Tongue (tissue), 1 donor: ENCODE measurements at regions not wholly inside any gene's neighbourhood (a gene's known extent, or its start where the extent isn't known, plus 50 kb on each side); places are given as distances from the start of the nearest gene placed in this dataset.
A peak's percentile ranks its signal among the peaks of the same experiment; 100 is the strongest.

Experiments used
- DNase-seq: peaks from one replicate; pipeline ENCODE4 v3.0.0-alpha.2; 2015

DNA sequence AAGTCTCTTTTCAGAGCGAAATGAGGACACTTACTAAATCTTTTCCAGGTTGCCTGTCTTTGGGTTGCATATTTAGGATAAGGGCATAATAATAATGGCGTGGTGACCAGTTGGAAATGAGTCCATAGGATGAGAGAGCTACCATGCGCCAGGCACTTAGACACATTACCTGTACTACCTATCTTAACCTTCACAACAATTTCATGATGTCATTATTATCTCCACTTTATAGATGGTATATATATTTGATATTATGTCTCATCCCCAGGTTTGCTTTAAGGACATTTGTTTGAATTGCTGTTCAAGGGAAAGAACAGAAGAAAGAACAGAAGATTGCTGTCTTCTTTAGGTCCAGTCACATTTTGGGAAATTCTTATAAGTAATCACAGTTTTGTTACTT lies 182.0 kb upstream of the STARD13 start:
- DNase-seq: no peak

DNA sequence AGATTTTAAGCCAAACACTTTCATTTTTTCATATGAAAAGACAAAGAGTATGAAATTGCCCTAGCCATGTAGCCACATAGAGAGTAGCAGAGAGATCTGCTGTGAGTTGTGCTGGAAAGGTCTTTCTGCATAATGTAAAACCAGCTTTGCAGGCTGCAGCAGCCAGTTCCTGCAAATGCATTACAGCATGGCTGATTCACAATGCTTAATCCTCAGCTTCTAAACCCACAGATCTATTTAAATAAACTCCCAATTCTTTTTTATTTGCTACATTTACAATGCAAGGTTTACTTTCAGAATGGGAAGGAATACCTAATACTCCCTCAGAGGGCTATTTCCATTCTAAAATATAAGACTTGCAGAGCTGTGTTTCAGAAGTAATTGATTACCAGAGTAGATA lies 185.6 kb upstream of the STARD13 start:
- DNase-seq: peak; percentile 64

DNA sequence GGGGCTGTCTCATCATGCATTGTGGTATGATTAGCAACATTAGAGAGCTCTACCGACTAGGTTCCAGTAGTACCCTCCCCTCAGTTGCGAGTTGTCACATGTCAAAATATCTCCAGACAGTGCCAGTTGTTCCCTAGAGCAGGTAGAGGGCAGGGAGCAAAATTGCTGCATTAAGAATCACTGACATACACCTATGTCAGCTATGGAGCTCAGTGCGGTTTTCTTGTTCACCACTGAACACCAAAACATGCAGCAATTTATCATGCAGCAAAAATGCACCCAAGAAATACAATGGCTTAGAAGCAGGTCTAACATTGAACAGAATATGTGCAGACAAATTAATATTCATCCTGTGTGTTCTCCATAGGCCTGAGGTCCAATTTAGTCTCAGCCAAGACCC lies 186.9 kb upstream of the STARD13 start:
- DNase-seq: no peak

GRCh38 chr13:33479105-33479504 lies 193.6 kb upstream of the STARD13 start:
- DNase-seq: peak; percentile 75

DNA sequence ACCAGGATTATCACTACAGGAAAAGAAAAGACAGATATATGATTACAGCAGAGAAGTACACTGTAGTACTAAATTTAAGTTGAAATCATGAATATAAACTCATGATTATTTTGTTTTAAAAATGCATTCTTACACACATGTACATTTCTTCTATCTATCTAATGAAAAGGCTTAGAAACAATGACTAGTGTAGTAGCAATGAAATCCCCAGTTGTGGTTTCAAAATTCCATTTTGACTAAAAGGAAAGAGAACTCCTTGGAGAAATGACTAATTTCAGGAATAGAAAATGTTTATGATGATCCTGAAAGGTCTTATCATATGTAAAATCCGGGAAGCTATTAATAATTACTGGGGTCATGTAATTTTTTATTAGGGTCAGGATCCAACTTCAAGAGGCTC lies 195.0 kb upstream of the STARD13 start:
- DNase-seq: no peak

DNA sequence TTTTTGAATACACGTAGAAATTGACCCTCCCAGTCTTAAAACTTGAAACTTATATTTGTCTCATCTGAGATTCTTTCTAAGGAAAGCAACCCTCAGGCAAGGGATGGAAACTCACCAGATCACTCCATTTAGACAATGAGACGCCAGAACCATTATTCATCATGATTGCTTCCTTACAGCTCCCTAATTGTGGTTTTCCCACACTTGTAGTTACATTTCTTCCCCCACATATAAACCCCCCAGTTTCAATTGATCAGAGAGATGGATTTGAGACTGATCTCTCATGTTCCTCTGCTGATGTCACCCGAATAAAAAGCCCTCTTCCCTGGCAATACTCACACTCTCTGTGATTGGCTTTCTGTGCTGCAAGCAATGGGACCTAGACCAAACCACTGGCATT lies 197.9 kb upstream of the STARD13 start:
- DNase-seq: no peak

GRCh38 chr13:33485247-33485646 lies 199.7 kb upstream of the STARD13 start:
- no peak for DNase-seq

DNA sequence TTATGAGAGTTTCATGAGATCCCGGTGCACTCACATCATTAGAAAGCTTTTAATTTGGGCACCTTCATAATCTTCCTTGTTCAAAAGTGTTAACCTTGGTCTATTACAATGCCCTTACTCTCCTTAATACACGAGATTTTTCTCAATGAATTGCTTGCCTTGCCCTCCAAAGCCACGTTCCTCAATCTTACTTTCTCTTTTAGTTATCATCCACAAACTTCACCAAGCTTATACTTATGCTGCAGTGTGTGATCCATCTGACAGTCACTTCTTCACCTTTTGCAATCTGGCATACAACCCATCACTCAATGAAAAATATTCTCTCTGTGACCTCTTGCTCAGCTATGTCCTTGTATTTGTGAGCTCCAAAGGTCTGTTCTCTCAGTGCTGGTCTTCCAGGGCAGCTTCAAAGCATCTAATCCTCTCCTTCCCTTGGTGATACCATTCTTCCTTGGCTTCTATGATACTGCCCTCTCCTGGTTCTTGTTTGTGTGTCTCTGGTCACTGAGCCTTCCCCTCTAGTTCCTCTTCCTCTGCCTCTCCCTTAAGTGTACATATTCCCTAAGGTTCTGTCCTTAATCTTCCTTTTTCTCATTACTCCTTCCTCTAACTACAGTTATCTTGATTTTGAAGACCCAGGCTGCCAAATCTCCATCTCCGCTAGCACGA lies 202.2 kb upstream of the STARD13 start:
- DNase-seq: peak; percentile 27

GRCh38 chr13:33489563-33489962 lies 204.0 kb upstream of the STARD13 start:
- DNase-seq: no peak

DNA sequence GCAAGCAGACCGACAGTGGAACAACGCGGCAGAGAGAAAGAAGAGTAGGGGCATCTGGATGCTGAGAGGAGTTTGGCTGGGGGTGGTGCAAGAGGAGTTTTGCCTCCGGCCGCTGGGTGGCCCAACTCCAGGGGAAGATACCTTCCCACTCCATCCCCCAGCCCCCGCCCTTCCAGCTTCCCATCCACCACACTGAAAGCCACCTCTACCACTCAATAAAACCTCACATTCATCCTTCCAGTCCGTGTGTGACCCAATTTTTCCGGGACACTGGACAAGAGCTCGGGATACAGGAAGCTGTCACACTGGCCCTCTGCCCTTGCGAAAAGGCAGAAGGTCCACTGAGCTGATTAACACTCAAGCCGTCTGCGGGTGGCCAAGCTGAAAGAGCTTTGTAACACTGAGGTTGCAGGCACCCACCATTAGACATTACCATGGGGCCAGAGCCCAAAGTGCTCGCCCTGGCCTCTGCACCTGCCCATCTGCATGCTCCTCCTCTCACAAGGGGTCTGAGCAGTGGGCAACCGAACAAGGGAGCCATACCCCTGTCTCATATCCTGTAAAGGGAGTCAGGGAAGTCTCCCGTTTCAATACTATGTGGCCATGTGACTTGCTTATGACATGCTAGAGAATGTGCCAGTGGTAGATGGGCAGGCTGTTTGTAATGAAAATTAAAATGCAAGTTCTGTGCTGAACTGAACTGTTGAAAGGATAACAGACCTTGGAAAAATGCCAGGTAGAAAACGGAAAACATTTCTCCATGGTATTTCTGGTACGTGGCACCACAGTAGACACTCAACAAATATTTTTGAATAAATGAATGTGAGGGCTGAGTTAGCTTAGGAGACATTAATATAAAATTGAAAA lies 205.1 kb upstream of the STARD13 start:
- DNase-seq: no peak

GRCh38 chr13:33493672-33494365 lies 208.3 kb upstream of the STARD13 start:
- DNase-seq: no peak

- no peak for DNase-seq
These were observed 209.1 kb upstream of the STARD13 start for GRCh38 chr13:33494596-33495204.

- no peak for DNase-seq
These were observed 210.8 kb upstream of the STARD13 start for GRCh38 chr13:33496336-33496735.

- no peak for DNase-seq
These were observed 211.7 kb upstream of the STARD13 start for GRCh38 chr13:33497146-33497845.

DNA sequence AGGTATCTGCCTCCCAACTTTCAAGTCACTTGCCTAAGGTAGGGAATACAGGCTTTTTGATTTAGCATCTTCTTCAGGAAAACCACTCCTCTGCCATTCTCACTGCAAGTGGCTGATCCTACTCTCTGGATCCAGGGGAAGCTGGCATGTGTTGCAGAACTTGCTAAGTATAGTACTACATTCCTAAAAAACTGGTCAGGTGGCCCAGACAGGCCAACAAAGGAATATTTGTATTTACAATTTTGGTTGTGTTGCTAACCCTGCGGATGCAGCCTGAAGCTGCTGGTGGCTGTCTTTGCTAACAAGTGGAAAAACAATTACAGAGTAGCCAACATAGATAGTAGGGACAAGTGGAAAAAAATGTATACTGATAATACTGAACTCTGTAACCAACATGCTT lies 222.5 kb upstream of the STARD13 start:
- no peak for DNase-seq

- DNase-seq: no peak
These were observed 224.2 kb upstream of the STARD13 start for GRCh38 chr13:33509642-33510229.

GRCh38 chr13:33510350-33510970 lies 224.9 kb upstream of the STARD13 start:
- no peak for DNase-seq

DNA sequence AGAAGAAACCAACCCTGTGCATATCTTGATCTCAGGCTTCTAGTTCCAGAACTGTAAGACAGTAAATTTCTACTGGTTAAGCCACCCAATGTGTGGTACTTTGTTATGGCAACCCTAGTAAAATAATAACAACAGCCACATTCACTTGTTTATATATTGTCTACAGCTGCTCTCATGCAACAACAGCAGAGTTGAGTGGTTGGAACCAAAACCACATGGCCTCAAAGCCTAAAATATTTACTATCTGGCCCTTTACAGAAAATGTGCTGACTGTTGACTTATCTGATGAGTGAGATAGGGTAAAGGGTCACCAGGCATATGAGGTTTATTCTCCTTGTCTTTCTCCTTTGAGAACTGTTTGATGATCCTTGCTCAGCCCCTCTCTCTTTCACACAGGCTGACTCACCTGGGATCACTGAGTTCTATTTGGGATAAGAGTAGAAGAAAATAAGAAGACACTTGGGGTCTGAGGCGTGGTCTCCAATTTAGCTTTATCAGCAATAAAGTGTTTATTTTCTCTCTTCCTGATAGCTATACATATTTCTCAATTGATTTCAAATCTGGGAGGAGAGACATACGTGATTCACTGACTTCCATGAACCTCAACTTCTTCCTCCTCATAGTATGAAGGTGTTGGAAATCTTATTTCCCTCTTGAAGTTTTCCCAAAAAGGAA lies 227.5 kb upstream of the STARD13 start:
- no peak for DNase-seq

DNA sequence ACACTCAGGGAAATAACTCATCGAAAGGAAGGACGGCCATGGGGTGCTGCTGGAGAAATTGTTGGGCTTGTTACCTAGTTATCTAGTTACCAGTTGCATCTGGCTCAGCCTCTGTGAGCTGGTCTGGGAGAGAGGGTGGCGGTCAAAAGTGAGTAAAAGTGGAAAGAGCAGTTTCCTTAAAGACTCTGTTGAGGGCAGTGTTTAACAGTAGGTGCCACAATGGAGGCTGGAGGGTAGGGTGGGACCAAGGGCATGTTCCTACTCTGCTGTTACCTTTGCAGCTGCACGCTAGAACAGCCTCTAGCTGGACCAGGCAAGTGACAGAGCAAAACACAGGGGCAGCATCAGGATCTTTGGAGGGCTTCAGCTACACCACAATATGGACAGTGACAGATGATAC lies 228.8 kb upstream of the STARD13 start:
- no peak for DNase-seq

DNA sequence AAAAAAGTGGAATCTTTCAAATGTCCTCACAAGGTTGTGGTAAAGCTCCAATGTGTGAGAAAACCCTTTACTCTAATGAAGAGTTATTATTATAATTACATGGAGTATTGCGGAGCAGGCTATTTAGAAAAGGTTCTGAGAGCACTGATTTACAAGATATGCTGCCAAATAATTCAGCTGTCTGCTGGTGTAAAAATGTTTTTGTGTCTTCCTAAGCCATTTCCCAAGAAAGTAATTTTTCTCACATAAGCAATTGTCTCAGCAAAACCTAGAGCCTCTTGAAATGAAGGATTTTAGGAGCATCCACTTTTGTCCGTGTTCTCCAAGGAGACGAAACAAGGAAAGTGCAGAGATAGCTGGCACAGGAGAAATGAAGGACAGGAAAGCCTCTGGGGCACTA lies 229.6 kb upstream of the STARD13 start:
- no peak for DNase-seq

GRCh38 chr13:33518452-33518851 lies 232.9 kb upstream of the STARD13 start:
- DNase-seq: peak; percentile 56
